HepG2 (cell line): ENCODE measurements at regions not wholly inside any gene's neighbourhood (a gene's known extent, or its start where the extent isn't known, plus 50 kb on each side); places are given as distances from the start of the nearest gene placed in this dataset.

Experiments used
- ATAC-seq: fragments of 200-7000 bp; cut with Tn5 transposase; 3 replicates; pipeline ENCODE4 v1.9.1; 2020; ENCODE audit warnings: mild to moderate bottlenecking, moderate library complexity
- BruUV-seq: library from RNA; stranded (reverse); fragments of 400-500 nt; replicated peaks from 2 replicates; lab custom pipeline; 2021; lab: Mats Ljungman, UMichigan
- CTCF ChIA-PET: fragments of 300-600 bp; formaldehyde crosslinking; extraction: SDS; loops from one replicate; lab custom pipeline; 2021; ENCODE audit warnings: low total read pairs, inconsistent platforms, low intra/inter-chr PET ratio; lab: Yijun Ruan, JAX
- POLR2A ChIA-PET: fragments of 350-600 bp; sonication (Branson Sonifier 250); formaldehyde crosslinking; loops from one replicate; lab custom pipeline; 2020; ENCODE audit warnings: antibody characterized with exemption, inconsistent platforms; lab: Yijun Ruan, JAX
- DNase-seq: peaks from one replicate; pipeline ENCODE4 v3.0.0-alpha.2; 2015; ENCODE audit warnings: low spot score
- FAIRE-seq: peaks from 3 replicates; lab custom pipeline; 2011; peaks lifted over from hg19 to GRCh38; lab: Jason Lieb, UNC
- H2AFZ ChIP-seq: one replicate; pipeline ENCODE4 v1.6.1; 2011; ENCODE audit warnings: low read length, inconsistent platforms
- H3K27ac ChIP-seq: fragments of 300-600 bp; 3 replicates; pipeline ENCODE4 v1.8.0; 2011; ENCODE audit warnings: mixed run types, mild to moderate bottlenecking, mixed read lengths, low read length, inconsistent platforms; ENCODE audit not compliant: insufficient read depth; ENCODE audit errors: extremely low read length
- H3K27me3 ChIP-seq, 2 experiments: fragments of 200-600 bp in 1 of 2; 2 replicates in 1 of 2; 3 replicates in 1 of 2; pipeline versions ENCODE4 v1.6.0 to v1.8.0; 2011; ENCODE audit warnings: low read length in 2 of 2, mild to moderate bottlenecking in 2 of 2, moderate library complexity in 2 of 2, inconsistent platforms in 1 of 2; ENCODE audit not compliant: insufficient read depth in 2 of 2, control insufficient read depth in 1 of 2
- H3K36me3 ChIP-seq, 2 experiments: fragments of 200-600 bp in 1 of 2; replicated peaks in 1 of 2; 2 replicates in 1 of 2; 3 replicates in 1 of 2; pipeline versions ENCODE4 v1.5.1 to v1.8.0; 2011; ENCODE audit warnings: low read length in 2 of 2, inconsistent platforms in 1 of 2; ENCODE audit not compliant: insufficient read depth in 2 of 2, control insufficient read depth in 1 of 2
- H3K4me1 ChIP-seq: 2 replicates; pipeline ENCODE4 v1.5.1; 2012; ENCODE audit warnings: low read length, inconsistent platforms; ENCODE audit not compliant: insufficient read depth
- H3K4me2 ChIP-seq: 2 replicates; pipeline ENCODE4 v1.6.0; 2011; ENCODE audit warnings: low read depth, low read length, inconsistent platforms
- H3K4me3 ChIP-seq, 3 experiments: fragments of 200-600 bp in 1 of 3; sonication (generic), shearing (Covaris generic) in 1 of 3; replicated peaks in 1 of 3; 2 replicates each; pipeline ENCODE4 v1.5.1; 2011 to 2016; ENCODE audit warnings: low read length in 3 of 3, inconsistent platforms in 2 of 3, low read depth in 2 of 3, mild to moderate bottlenecking in 2 of 3, control low read depth in 1 of 3, mixed read lengths in 1 of 3; ENCODE audit not compliant: insufficient read depth in 1 of 3
- H3K79me2 ChIP-seq: one replicate; pipeline ENCODE4 v1.6.1; 2011; ENCODE audit warnings: low read length, inconsistent platforms; ENCODE audit not compliant: insufficient read depth
- H3K9ac ChIP-seq: 2 replicates; pipeline ENCODE4 v1.6.0; 2011; ENCODE audit warnings: mild to moderate bottlenecking, low read depth, low read length, inconsistent platforms; ENCODE audit not compliant: insufficient read depth
- H3K9me3 ChIP-seq: 2 replicates; pipeline ENCODE4 v1.5.1; 2012; ENCODE audit warnings: mild to moderate bottlenecking, low read length
- H4K20me1 ChIP-seq: 2 replicates; pipeline ENCODE4 v1.6.0; 2011; ENCODE audit warnings: inconsistent platforms, mild to moderate bottlenecking, low read length, moderate library complexity; ENCODE audit not compliant: insufficient read depth
- DBP ChIP-seq: sonication (generic); formaldehyde crosslinking; IDR thresholded peaks from 2 replicates; pipeline ENCODE4 v1.4.0; 2020; ENCODE audit warnings: missing genetic modification reagents; ENCODE audit errors: not compliant biosample characterization
- E2F2 ChIP-seq: sonication (generic); formaldehyde crosslinking; IDR thresholded peaks from 2 replicates; pipeline ENCODE4 v1.4.0; 2020; ENCODE audit warnings: missing genetic modification reagents, borderline replicate concordance
- KLF9 ChIP-seq: IDR thresholded peaks from 2 replicates; pipeline ENCODE4 v1.6.1; 2016; ENCODE audit warnings: low read depth
- NCOR1 ChIP-seq: fragments of 200-600 bp; sonication (generic); IDR thresholded peaks from 2 replicates; pipeline ENCODE4 v1.7.0; 2017; ENCODE audit warnings: antibody characterized with exemption, low read length, borderline replicate concordance
- PAX8 ChIP-seq: sonication (generic); formaldehyde crosslinking; IDR thresholded peaks from 2 replicates; pipeline ENCODE4 v1.8.0; 2022; ENCODE audit warnings: mild to moderate bottlenecking, missing genetic modification reagents, borderline replicate concordance
- PRPF4 ChIP-seq: fragments of 200-400 bp; formaldehyde crosslinking; IDR thresholded peaks from 2 replicates; pipeline ENCODE4 v1.6.1; 2016; ENCODE audit warnings: low read length, low read depth; ENCODE audit not compliant: poor library complexity, severe bottlenecking
- SAFB2 ChIP-seq: sonication (generic); formaldehyde crosslinking; IDR thresholded peaks from 2 replicates; pipeline ENCODE4 v1.5.1; 2020; ENCODE audit warnings: missing genetic modification reagents, low read depth, mild to moderate bottlenecking, borderline replicate concordance
- ZNF605 ChIP-seq: sonication (generic); formaldehyde crosslinking; IDR thresholded peaks from 2 replicates; pipeline ENCODE4 v1.8.0; 2022; ENCODE audit warnings: mild to moderate bottlenecking, missing genetic modification reagents
- WGBS: methylation state at CpG from one replicate; pipeline ENCODE4 v1.1.6; 2017; ENCODE audit warnings: low lambda C conversion rate; 5-methylcytosine and 5-hydroxymethylcytosine counted together
- in situ Hi-C: cut with HindIII; loops from 2 replicates; pipeline ENCODE4 v1.10.0; 2017; ENCODE audit warnings: low pct_unique_long_range_greater_than_20kb; ENCODE audit not compliant: extremely low pct_ligation_motif_present
- intact Hi-C: fragments of 100-400 bp; cut with micrococcal nuclease; formaldehyde crosslinking; loops from one replicate; pipeline ENCODE4 v1.10.0; 2022; ENCODE audit not compliant: unreplicated experiment

GRCh38 chr10:44747593-44748172 is 163.5 kb upstream of the TMEM72 start:
- ChIA-PET CTCF (no interaction called here), POLR2A (no interaction called here)
- intact Hi-C loops, result no loop called here
- peaks cover 0 to 3% of the 10 kb centered on the region in 2 experiments; a peak in 3 of 5 replicates for H3K27me3 ChIP-seq
- no peaks in the 10 kb centered on the region for H3K79me2 ChIP-seq
- no peak overlapping the region for H3K4me2 ChIP-seq
- no peaks in the 10 kb centered on the region for H3K9me3 ChIP-seq
- no peaks in the 10 kb centered on the region for H4K20me1 ChIP-seq
- no peak for DNase-seq
- no peaks in the 10 kb centered on the region for H3K36me3 ChIP-seq
- FAIRE-seq, result no peak
- no TSS peak for BruUV-seq
- peaks cover 4% of the 10 kb centered on the region; the same call in 1 of the 2 replicates for H3K4me1 ChIP-seq
- no peak overlapping the region for H3K27ac ChIP-seq
- TF ChIP-seq E2F2 (CRISPR knock-in tag), result no peak
- no peak for TF ChIP-seq PAX8 (CRISPR knock-in tag)
- no peak for TF ChIP-seq DBP (CRISPR knock-in tag)
- TF ChIP-seq PRPF4, result no peak
- TF ChIP-seq NCOR1, result no peak
- H3K4me3 ChIP-seq, result no peak overlapping the region
- no peak overlapping the region for H3K9ac ChIP-seq
- in situ Hi-C loops, result no loop called here
- no peak for ATAC-seq
- WGBS, result 55% methylated on average over 9 of the region's 9 CpGs
- H2AFZ ChIP-seq, result no peak overlapping the region

- in situ Hi-C loops (no loop called here), intact Hi-C loops (no loop called here)
- peaks cover 0 to 3% of the 10 kb centered on the region in 2 experiments; a peak in 3 of 5 replicates for H3K27me3 ChIP-seq
- H3K9me3 ChIP-seq, result no peaks in the 10 kb centered on the region
- H3K4me3 ChIP-seq, result no peak overlapping the region
- H4K20me1 ChIP-seq, result no peaks in the 10 kb centered on the region
- no TSS peak for BruUV-seq
- no peaks in the 10 kb centered on the region for H3K36me3 ChIP-seq
- ChIA-PET POLR2A (no interaction called here), CTCF (no interaction called here)
- no peak overlapping the region for H3K4me2 ChIP-seq
- 62% methylated on average over 8 of the region's 8 CpGs for WGBS
- H3K9ac ChIP-seq, result no peak overlapping the region
- FAIRE-seq (no peak), DNase-seq (no peak), ATAC-seq (no peak)
- H2AFZ ChIP-seq, result no peak overlapping the region
- H3K27ac ChIP-seq, result no peak overlapping the region
- peaks cover 4% of the 10 kb centered on the region; the same call in 1 of the 2 replicates for H3K4me1 ChIP-seq
- H3K79me2 ChIP-seq, result no peaks in the 10 kb centered on the region
- TF ChIP-seq KLF9 (CRISPR knock-in tag) (no peak), ZNF605 (CRISPR knock-in tag) (no peak), SAFB2 (CRISPR knock-in tag) (no peak)
Measured at GRCh38 chr10:44749151-44749550, 162.0 kb upstream of the TMEM72 start.
